ENCODE measurements at regions not wholly inside any gene's neighbourhood (a gene's known extent, or its start where the extent isn't known, plus 50 kb on each side); places are given as distances from the start of the nearest gene placed in this dataset.

- Histone ChIP-seq H3K27me3 (ENCODE audit: control insufficient read depth in 1 of 2, insufficient read depth in 2 of 2, low read length in 2 of 2) (no peaks in the 10 kb centered on the region), H3K27ac (ENCODE audit: low read depth, low read length) (no peak overlapping the region), H3K9me3 (ENCODE audit: low read length) (no peaks in the 10 kb centered on the region), H3K36me3 (ENCODE audit: insufficient read depth, low read length) (no peaks in the 10 kb centered on the region), H3K9ac (ENCODE audit: low read length) (no peak overlapping the region), H3K4me1 (ENCODE audit: insufficient read depth, low read length) (peaks cover 10% of the 10 kb centered on the region), H3K4me3 (ENCODE audit: low read depth in 1 of 2, low read length in 2 of 2) (no peak overlapping the region)
These were observed 53.6 kb upstream of the DPT start for GRCh38 chr1:168782559-168783116.

- Histone ChIP-seq H3K27me3 (ENCODE audit: control insufficient read depth in 1 of 2, insufficient read depth in 2 of 2, low read length in 2 of 2) (no peaks in the 10 kb centered on the region), H3K36me3 (ENCODE audit: insufficient read depth, low read length) (no peaks in the 10 kb centered on the region), H3K9ac (ENCODE audit: low read length) (no peak overlapping the region), H3K27ac (ENCODE audit: low read depth, low read length) (no peak overlapping the region), H3K4me1 (ENCODE audit: insufficient read depth, low read length) (peaks cover 10% of the 10 kb centered on the region), H3K4me3 (ENCODE audit: low read depth in 1 of 2, low read length in 2 of 2) (no peak overlapping the region), H3K9me3 (ENCODE audit: low read length) (no peaks in the 10 kb centered on the region)
These were observed 54.6 kb upstream of the DPT start for GRCh38 chr1:168783458-168784210.

GRCh38 chr1:168786476-168787330 is 57.7 kb upstream of the DPT start:
- no peak overlapping the region for H3K9ac ChIP-seq (ENCODE audit: low read length)
- peaks cover 10% of the 10 kb centered on the region for H3K4me1 ChIP-seq (ENCODE audit: insufficient read depth, low read length)
- no peak overlapping the region for H3K27ac ChIP-seq (ENCODE audit: low read depth, low read length)
- no peaks in the 10 kb centered on the region for H3K36me3 ChIP-seq (ENCODE audit: insufficient read depth, low read length)
- no peaks in the 10 kb centered on the region for H3K9me3 ChIP-seq (ENCODE audit: low read length)
- peaks cover 0 to 3% of the 10 kb centered on the region in 2 donors for H3K27me3 ChIP-seq (ENCODE audit: control insufficient read depth in 1 of 2, insufficient read depth in 2 of 2, low read length in 2 of 2)
- no peak overlapping the region for H3K4me3 ChIP-seq (ENCODE audit: low read depth in 1 of 2, low read length in 2 of 2)

DNA sequence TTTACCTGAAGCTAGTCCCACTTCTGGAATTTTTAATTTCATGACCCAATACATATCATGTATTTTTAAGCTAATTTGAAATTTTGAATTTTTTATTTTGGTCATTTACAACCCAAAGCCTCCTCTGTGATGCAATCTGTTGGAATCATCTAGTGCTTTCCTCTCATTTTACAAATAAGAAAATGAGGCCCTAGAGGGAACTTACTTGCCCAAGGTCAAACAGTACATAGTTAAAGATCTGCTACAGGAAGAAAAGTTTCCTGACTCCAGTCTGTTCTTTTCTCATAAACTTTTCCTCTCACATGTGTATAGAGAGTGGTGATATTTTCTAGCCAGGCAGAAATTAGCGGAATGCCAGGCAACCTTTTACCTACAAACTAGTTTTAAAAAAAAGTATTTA is 59.3 kb upstream of the DPT start:
- Histone ChIP-seq H3K27me3 (ENCODE audit: control insufficient read depth in 1 of 2, insufficient read depth in 2 of 2, low read length in 2 of 2) (peaks cover 0 to 3% of the 10 kb centered on the region in 2 donors), H3K4me3 (ENCODE audit: low read depth in 1 of 2, low read length in 2 of 2) (no peak overlapping the region), H3K9ac (ENCODE audit: low read length) (no peak overlapping the region), H3K27ac (ENCODE audit: low read depth, low read length) (no peak overlapping the region), H3K4me1 (ENCODE audit: insufficient read depth, low read length) (peaks cover 6% of the 10 kb centered on the region), H3K9me3 (ENCODE audit: low read length) (no peaks in the 10 kb centered on the region), H3K36me3 (ENCODE audit: insufficient read depth, low read length) (no peaks in the 10 kb centered on the region)

GRCh38 chr1:168789501-168789900 is 60.5 kb upstream of the DPT start:
- Histone ChIP-seq H3K27me3 (ENCODE audit: control insufficient read depth in 1 of 2, insufficient read depth in 2 of 2, low read length in 2 of 2) (peaks cover 0 to 3% of the 10 kb centered on the region in 2 donors), H3K9me3 (ENCODE audit: low read length) (no peaks in the 10 kb centered on the region), H3K4me1 (ENCODE audit: insufficient read depth, low read length) (no peaks in the 10 kb centered on the region), H3K9ac (ENCODE audit: low read length) (no peak overlapping the region), H3K27ac (ENCODE audit: low read depth, low read length) (no peak overlapping the region), H3K36me3 (ENCODE audit: insufficient read depth, low read length) (no peaks in the 10 kb centered on the region), H3K4me3 (ENCODE audit: low read depth in 1 of 2, low read length in 2 of 2) (no peak overlapping the region)

DNA sequence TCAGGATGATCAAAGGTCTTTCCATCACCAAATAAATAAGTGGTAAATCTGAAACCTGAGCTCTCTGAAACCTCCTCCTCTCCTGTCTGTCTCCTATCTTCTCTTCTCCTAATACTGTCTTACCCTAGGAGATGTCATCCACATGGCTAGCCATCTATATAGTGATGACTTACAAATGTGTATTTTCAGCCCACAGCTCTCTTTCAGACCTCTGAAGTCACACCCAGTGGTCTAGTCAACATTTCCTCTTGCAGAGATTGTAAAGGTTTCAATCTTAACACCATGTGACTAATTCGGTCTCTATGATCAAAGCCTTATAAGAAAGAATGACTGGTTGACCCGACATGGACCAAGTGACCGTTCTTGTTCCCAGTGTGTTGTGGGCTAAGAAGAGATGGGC is 63.1 kb upstream of the DPT start:
- no peaks in the 10 kb centered on the region for H3K4me1 ChIP-seq (ENCODE audit: insufficient read depth, low read length)
- no peaks in the 10 kb centered on the region for H3K36me3 ChIP-seq (ENCODE audit: insufficient read depth, low read length)
- H3K4me3 ChIP-seq (ENCODE audit: low read depth in 1 of 2, low read length in 2 of 2): no peak overlapping the region
- no peak overlapping the region for H3K9ac ChIP-seq (ENCODE audit: low read length)
- no peaks in the 10 kb centered on the region for H3K9me3 ChIP-seq (ENCODE audit: low read length)
- H3K27me3 ChIP-seq (ENCODE audit: control insufficient read depth in 1 of 2, insufficient read depth in 2 of 2, low read length in 2 of 2): peaks cover 0 to 3% of the 10 kb centered on the region in 2 donors
- no peak overlapping the region for H3K27ac ChIP-seq (ENCODE audit: low read depth, low read length)

GRCh38 chr1:168792592-168793125 is 63.7 kb upstream of the DPT start:
- Histone ChIP-seq H3K27me3 (ENCODE audit: control insufficient read depth in 1 of 2, insufficient read depth in 2 of 2, low read length in 2 of 2) (peaks cover 0 to 3% of the 10 kb centered on the region in 2 donors), H3K9ac (ENCODE audit: low read length) (no peak overlapping the region), H3K4me1 (ENCODE audit: insufficient read depth, low read length) (no peaks in the 10 kb centered on the region)

DNA sequence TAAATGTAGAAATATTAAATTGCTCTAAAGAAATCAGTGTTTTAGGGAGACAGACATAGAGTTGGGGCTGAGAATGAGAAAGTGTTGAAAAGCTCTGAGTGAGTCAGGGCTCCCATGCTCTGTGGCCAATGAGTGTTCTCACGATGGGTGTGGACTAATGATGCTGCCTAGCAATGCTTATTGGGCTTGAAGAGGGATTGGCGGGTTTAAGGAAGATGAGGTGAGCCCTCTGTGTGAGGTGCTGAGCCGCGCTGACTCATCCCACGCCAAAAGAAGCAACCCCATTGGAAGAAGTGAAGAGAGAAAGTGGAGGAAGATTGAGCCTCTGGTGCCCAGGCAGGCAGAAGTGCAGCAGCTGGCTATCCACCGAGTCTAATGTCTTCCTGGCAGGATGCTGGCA is 65.1 kb upstream of the DPT start:
- Histone ChIP-seq H3K4me3 (ENCODE audit: low read depth in 1 of 2, low read length in 2 of 2) (no peak overlapping the region), H3K4me1 (ENCODE audit: insufficient read depth, low read length) (no peaks in the 10 kb centered on the region), H3K9me3 (ENCODE audit: low read length) (no peaks in the 10 kb centered on the region), H3K36me3 (ENCODE audit: insufficient read depth, low read length) (no peaks in the 10 kb centered on the region), H3K27ac (ENCODE audit: low read depth, low read length) (no peak overlapping the region), H3K9ac (ENCODE audit: low read length) (no peak overlapping the region), H3K27me3 (ENCODE audit: control insufficient read depth in 1 of 2, insufficient read depth in 2 of 2, low read length in 2 of 2) (peaks cover 0 to 3% of the 10 kb centered on the region in 2 donors)

More at GRCh38 chr1:168792592-168793125, 63.7 kb upstream of the DPT start:
- Histone ChIP-seq H3K27ac (ENCODE audit: low read depth, low read length) (no peak overlapping the region), H3K4me3 (ENCODE audit: low read depth in 1 of 2, low read length in 2 of 2) (no peak overlapping the region), H3K9me3 (ENCODE audit: low read length) (no peaks in the 10 kb centered on the region), H3K36me3 (ENCODE audit: insufficient read depth, low read length) (no peaks in the 10 kb centered on the region)

GRCh38 chr1:168795681-168796080 is 66.7 kb upstream of the DPT start:
- H3K4me1 ChIP-seq (ENCODE audit: insufficient read depth, low read length): no peaks in the 10 kb centered on the region

GRCh38 chr1:168799927-168800605 is 71.1 kb upstream of the DPT start:
- no peak overlapping the region for H3K9ac ChIP-seq (ENCODE audit: low read length)
- H3K27ac ChIP-seq (ENCODE audit: low read depth, low read length): no peak overlapping the region
- H3K27me3 ChIP-seq (ENCODE audit: control insufficient read depth in 1 of 2, insufficient read depth in 2 of 2, low read length in 2 of 2): no peaks in the 10 kb centered on the region
- no peaks in the 10 kb centered on the region for H3K36me3 ChIP-seq (ENCODE audit: insufficient read depth, low read length)
- H3K4me1 ChIP-seq (ENCODE audit: insufficient read depth, low read length): no peaks in the 10 kb centered on the region
- no peak overlapping the region for H3K4me3 ChIP-seq (ENCODE audit: low read depth in 1 of 2, low read length in 2 of 2)
- no peaks in the 10 kb centered on the region for H3K9me3 ChIP-seq (ENCODE audit: low read length)

More at GRCh38 chr1:168795681-168796080, 66.7 kb upstream of the DPT start:
- Histone ChIP-seq H3K9me3 (ENCODE audit: low read length) (no peaks in the 10 kb centered on the region), H3K9ac (ENCODE audit: low read length) (no peak overlapping the region), H3K27ac (ENCODE audit: low read depth, low read length) (no peak overlapping the region), H3K36me3 (ENCODE audit: insufficient read depth, low read length) (no peaks in the 10 kb centered on the region), H3K4me3 (ENCODE audit: low read depth in 1 of 2, low read length in 2 of 2) (no peak overlapping the region), H3K27me3 (ENCODE audit: control insufficient read depth in 1 of 2, insufficient read depth in 2 of 2, low read length in 2 of 2) (peaks cover 0 to 3% of the 10 kb centered on the region in 2 donors)
